G401 (cell line): ENCODE measurements at regions not wholly inside any gene's neighbourhood (a gene's known extent, or its start where the extent isn't known, plus 50 kb on each side); places are given as distances from the start of the nearest gene placed in this dataset.

ENCODE experiments used
- DNase-seq: peaks from one replicate; pipeline ENCODE4 v3.0.0-alpha.2; 2015; ENCODE audit warnings: low spot score
- in situ Hi-C: cut with HindIII; loops from 2 replicates; pipeline ENCODE4 v1.10.0; 2016; ENCODE audit warnings: low sequenced_read_pairs, mixed read lengths

DNA sequence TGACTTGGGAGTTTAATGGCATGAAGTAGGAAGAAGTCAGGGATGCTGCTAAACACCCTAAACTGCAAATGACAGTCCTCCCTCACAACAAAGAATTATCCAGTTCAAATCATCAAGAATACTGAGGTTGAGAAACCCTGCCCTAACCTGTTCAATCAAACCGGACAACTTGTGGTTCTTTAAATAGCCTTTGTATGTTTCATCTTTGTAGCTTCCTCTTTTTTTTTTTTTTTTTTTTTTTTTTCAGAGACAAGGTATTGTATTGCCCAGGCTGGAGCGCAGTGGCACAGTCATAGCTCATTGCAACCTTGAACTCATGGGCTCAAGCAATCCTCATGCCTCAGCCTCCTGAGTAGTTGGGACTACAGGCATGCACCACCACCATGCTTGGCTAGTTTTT lies 52.5 kb upstream of the TTC29 start:
- no peak for DNase-seq
- in situ Hi-C loops: no loop called here

DNA sequence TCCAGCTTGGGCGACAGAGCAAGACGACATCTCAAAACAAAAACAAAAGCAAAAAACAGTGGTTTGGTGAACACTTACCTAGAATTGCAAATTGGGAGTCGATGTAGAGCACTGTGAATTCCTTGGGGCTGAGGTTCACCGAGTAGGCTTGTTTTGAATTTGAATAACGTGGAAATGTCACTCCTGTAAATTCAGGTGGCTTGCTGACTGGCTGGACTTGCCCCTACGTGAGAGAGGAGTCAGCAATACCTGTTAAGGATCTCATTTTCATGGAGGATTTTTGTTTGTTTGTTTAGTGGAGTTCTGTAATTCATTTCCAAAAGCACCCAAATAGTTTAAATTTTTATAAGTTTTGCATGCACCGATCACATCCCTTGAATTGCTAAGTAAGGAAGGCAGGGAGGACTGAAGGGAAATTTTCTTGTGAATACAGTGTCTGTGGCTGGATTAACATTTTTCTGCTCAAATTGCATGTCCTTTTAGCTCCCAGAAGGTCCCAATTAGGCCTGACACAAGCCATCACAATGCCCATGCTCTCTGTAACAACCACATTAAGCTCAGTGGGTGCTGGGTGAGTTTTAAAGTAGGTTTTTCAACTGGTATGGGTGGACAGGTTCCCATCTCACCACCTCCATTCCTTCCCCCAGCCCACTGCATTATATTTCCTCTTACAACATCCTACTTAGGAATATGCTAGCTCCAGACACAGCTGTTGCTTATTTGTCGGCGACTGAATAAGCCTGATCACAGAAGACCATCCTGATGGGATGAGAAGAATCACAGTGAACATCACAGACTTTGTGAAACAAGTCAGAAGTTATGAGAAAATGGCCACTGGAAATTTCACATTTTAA lies 58.5 kb upstream of the TTC29 start:
- in situ Hi-C loops: no loop called here
- DNase-seq: no peak

DNA sequence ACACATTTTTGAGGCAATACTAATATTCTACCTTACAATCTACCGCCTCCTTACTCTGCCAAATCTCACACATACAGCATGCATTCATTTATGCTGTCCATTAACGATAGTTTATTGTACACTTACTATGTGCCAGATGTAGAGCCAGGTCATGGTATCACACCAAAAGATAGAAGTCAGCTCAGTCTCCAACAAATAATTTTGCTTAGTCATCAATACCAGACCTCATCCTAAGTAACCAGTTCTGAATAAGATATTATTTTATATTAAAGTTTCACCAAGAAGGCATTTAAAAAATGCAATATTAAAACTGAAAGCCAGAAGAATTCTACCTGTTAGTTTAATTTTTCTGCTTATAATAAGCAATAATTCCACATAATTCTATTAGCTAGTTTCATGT lies 60.6 kb upstream of the TTC29 start:
- no peak for DNase-seq
- in situ Hi-C loops: no loop called here

DNA sequence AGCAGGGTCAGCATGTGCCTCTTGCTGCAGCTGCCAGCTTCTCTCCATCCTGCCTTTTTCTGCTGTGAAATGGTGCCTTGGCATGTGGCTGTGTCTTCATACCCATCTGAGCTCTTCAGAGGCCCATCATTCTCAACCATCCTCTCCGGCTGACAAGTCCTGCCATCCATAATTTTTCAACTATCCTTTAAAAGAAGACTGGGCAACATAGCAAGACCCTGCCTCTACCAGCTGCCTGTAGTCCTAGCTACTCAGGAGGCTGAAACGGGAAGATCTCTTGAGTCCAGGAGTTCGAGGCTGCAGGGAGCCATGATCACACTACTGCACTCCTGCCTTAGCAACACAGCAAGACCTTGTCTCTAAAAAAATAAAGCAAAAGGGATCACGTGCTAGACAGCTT lies 64.2 kb upstream of the TTC29 start:
- in situ Hi-C loops: no loop called here
- no peak for DNase-seq

DNA sequence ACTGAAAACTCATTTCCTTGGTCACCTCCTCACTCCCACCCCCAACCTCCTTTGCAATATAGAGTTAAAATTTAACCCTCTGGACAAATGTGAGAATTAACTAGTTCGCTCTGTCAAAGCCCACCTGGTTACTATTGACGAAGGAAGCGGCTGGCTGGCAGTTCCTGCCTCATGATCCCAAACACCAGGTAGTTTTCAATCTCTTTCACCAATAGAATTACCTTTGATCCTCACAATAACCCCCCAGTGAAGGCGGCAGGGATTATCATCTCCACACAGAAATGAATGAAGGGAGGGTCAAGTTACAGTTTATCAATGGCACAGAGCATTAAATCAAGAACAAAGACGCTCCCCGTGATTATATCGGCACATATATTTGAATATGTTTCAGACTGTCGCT lies 65.7 kb upstream of the TTC29 start:
- in situ Hi-C loops: no loop called here
- DNase-seq: no peak

DNA sequence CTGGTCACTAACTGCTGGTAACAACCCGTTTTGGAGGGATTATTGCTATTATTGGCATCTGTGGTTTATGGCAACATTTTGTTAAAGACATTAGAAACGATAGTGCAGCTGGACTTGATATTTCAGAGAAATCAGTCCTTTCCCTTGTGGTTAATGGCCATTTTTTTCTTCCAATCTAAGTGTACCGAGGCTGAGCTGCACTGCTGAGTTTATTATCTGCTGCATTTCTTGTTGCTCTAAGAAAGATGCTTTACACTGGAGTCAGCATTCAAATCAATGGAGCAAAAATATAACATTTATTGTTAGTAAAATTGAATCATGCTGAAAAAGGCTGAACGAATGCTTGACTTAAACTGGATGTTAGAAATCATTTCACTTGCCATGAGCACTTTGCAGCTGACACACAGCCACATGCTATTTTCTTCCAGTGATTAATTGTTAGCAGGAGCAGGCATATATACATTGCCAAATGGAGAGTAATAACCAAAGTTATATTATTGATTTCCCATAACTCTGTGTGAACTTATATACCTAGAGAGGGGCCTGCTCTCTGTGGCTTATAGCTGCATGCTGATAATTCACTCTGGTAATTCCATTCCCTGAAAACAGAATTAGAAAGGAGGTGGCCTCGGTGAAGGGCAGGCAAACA lies 66.5 kb upstream of the TTC29 start:
- in situ Hi-C loops: no loop called here
- no peak for DNase-seq

DNA sequence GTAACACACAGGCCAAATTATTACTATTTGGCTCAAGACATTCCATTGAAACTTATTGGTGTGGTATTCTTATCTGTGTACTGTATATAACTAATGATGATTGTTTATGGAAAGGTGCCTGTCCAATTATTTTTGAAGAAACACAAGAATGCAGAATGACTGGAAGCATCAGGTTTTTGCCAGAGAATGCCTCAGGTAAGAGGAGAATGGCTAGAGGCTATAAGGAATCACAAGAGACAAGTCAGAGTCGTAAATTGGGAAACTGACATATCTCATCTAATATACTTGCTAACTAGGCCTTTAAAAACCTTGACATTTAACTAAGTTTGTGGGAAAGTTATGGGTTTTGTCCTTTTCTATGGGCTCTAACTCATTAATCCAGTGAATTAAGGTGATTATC lies 69.3 kb upstream of the TTC29 start:
- no peak for DNase-seq
- in situ Hi-C loops: no loop called here

DNA sequence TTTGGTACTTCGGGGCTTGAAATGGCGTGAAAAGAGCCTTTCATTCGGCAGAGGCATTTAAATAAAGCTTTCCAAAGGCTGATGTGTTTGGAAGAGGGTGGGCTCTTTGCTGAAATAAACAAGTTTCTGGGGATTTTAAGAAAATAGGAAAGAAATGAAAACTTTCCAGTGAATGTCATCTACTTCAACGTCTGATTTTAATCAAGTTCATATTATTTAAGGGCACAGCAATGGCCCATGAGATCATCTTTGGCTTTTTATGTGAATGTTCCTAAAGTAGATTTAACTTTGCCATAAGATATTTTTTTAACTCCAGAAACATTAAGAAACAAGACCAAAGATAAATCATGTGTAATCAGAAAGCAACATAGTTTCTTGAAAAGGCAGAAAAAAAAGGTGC lies 69.8 kb upstream of the TTC29 start:
- DNase-seq: no peak
- in situ Hi-C loops: no loop called here

DNA sequence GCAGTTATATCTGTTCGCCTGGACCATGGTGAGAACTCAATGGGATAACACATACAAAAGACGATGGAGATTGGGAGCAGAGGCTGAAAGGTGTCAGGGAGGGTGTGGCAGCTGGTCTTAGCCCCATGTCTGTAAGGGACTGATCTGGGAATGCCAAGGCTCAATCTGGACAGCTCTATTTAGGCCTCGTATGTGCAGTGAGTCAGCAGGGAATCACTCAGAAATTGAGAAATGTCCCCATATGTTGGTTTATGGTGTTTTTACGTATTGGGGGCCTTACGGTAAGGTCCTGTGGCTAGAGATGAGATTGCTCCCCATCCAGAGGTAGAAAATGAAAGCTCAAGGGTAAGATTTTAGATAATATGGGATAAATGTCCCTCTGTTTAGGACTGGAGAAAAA lies 71.4 kb upstream of the TTC29 start:
- in situ Hi-C loops: no loop called here
- no peak for DNase-seq

DNA sequence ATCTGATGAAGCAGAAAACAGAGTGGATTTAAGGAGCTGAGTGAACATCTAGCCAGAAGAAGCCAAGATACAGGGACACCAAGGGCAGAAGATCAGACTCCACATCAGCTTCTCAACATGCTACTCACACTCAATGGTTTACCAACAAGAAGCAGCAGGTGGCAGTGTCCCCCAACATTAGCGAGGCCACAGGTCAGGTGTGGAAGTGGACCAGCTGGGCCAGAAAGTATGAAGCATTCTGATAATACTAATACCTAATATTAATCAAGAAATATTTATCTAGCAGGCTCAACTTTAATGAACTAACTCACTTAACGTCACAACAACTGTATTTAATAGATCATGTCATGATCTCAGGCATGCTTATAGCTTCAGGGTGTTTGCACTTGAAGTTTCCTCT lies 73.4 kb upstream of the TTC29 start:
- DNase-seq: peak; percentile 29
- in situ Hi-C loops: no loop called here

DNA sequence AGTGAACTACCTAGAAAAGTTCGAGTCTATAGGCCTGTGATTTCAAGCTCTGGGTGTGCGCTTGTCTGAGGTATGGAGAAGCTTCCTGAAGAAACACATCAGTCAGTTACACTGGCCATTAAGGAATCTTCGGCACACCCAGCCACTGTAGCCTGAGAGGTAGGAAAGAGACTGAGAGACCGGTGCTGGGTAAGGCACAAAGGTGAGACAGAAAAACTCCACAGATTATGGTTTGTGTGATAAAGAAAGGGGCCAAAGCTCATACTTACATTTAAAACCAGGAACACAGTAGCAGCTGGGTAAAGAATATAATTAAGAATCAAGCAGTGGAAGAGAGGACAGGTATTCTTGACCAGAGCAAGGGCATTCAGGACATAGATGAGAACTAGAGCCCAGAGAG lies 74.8 kb upstream of the TTC29 start:
- no peak for DNase-seq
- in situ Hi-C loops: no loop called here

DNA sequence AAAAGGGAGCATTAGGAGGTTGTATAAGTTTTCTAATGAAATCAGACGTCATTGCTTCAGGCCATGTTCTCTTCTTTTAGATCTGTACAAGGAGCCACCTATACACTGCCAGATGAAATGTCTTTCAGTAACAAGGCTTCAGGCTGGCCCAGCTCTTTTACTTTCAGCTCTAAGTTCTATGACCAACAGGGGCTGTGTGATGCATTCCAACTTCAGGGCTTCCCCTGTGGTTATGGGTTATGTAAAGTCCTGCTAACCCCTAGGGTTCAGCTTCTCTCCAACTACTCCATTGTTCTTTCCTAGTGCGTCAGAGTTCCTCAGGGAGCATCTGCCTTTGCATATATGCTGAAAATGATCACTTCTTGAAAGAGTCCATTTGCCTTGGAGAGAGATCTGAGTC lies 79.4 kb upstream of the TTC29 start:
- in situ Hi-C loops: no loop called here

DNA sequence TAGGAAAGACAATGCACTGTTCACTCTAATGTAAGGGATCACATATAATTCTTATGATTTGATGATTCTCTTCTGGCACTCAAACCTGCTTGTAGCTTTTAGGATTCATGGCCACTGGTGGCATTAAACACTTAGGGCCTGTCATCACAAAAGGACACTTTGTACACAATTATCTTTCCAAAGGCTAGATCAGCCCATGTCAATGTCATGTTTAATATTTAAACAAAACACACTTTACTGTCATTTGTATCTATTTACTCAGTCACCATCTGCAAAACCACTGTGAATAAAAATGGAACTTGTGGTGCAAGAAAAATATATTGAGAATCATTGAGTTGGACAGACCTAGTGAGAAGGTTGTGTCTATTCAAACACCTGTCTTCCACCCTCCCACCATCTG lies 83.6 kb upstream of the TTC29 start:
- in situ Hi-C loops: no loop called here
- no peak for DNase-seq

More for the DNA sequence above, 79.4 kb upstream of the TTC29 start:
- no peak for DNase-seq

DNA sequence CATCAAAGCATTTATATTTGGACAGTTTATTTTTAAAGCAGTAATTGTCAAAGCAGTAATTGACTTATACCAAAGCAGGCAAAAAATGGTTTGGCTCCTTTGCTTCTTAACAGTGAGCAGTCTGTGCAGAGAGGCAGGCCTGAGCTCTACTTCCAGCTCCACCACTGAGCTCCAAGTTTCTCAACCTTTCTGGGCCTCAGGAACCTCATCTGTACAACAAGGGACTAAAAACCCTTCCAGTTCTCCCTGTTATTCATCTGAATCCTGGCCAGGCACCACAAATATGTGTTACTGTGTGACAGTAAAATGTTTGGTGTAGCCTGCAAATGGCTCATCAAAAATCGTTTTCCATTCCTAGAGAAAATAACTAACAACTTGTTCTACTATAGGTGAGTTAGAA lies 88.7 kb upstream of the TTC29 start:
- in situ Hi-C loops: no loop called here
- DNase-seq: no peak

DNA sequence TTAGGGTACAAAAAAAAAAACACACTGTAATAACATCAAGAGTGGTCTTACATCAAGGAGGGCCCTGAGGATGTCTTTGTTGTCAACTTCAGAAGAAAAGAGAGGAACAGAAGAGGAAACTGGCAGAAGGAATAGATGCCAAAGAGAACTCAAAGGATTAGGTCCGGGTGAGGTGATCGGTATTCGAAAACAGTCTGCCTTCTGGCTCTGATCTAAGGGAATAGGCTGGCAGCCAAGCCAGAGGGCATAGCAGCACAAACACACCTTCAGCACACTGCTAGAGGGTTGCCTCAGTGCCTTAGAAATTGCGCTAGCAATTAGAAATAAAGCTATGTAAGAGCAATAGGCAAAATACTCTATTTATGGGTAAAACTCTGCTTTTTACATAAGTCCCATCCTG lies 91.4 kb upstream of the TTC29 start:
- peak; percentile 76 for DNase-seq
- in situ Hi-C loops: no loop called here

DNA sequence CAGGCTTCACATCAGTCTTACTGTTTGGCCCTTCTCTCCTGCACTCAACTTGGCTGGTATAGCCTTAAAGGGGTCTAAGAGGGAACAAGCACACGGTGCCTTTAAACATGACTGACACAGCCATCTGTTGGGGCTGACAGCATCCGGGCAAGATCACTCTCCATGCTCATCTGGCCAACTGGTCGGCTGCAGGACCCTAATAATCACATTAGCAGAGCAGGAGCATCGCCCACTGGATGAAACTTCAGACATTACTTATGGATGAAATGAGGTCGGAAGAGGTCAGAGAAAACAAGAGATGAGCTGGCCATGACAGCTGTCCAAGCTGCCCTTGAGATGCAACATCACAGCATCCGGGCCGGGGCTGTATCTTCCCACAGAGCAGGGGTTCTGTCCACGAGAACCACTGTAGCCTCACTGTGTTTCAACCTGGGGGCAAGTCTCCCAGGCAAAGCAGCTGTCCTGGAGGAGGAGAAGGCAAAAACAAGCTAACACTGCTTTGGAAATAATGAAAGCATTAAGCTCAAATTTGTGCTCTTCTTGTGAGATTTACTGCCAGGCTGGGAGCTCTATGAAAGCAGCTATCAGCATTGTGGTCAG lies 94.4 kb upstream of the TTC29 start:
- DNase-seq: no peak
- in situ Hi-C loops: no loop called here

DNA sequence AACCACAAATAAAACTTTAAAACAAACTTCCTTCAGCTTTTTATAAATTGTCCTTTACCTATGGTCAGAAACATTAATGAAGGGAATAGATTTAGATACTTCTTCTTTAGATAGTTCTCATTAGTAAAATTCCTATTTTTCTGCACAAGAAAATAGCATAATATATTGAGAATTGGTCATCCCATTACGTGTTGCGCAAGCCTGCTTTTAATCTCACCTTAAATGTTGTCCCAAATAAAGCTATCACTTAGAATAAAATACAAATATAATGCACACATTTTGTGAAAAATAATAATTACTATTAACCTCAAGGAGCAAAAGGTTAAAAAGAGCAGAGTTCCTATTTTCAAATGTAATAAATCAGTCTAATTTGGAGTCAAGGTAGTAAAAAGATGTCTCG lies 95.2 kb upstream of the TTC29 start:
- in situ Hi-C loops: no loop called here

DNA sequence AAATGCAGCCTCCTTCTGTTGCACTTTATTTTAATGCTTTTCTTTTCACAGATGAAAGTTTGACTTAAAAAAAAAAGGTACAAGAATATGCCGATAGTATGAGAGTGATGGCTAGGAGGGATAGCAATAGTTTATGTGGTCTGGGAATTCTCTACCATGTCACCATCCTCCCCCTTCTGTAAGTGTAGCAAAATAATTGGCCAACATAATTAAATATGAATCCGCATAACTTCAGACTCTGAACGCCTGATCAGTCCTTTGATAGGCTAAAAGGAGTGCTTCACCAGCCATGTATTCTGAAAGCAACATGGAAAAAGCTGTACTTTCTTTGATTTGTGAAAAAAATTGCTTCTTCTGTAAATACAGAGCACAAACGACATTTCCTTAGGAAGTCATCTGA lies 95.7 kb upstream of the TTC29 start:
- no peak for DNase-seq
- in situ Hi-C loops: no loop called here

More for the DNA sequence above, 95.2 kb upstream of the TTC29 start:
- DNase-seq: no peak

DNA sequence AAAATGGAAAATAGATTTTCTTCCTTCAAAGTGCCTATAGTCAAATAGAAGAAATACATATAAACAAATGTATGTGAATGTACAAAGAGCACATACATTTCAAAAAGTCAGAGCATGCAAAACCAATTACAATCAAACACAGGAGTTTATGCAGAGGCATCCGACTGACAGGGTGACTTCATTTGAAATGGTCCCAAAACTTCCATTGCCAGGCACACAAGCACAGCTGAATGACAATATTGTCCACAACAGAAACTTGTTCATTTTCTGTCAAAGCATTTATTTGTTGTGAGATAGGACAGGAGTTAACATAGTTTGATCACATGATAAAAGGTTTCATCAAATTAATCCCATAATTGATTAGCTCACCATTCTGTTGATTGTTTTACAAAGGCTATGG lies 96.4 kb upstream of the TTC29 start:
- DNase-seq: no peak
- in situ Hi-C loops: no loop called here

DNA sequence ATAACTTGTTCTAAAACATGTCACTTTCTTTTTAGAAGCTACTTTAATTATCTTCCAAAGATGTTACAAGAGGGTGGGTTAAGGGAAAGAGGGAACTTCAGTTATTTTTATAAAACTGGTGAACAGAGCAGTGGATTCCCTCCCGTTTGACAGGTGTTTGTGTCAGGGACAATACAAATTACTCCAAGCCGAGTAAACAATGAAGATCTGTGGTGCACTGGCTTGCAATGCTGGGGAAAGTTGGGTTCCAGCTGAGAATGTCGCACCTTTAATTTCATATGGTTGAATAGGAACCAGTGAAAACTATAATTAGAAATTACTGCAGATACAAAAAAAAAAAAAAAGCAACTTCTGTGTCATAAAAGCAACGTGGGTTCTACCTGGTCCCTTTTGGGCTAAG lies 98.6 kb upstream of the TTC29 start:
- in situ Hi-C loops: no loop called here
- peak; percentile 69 for DNase-seq

DNA sequence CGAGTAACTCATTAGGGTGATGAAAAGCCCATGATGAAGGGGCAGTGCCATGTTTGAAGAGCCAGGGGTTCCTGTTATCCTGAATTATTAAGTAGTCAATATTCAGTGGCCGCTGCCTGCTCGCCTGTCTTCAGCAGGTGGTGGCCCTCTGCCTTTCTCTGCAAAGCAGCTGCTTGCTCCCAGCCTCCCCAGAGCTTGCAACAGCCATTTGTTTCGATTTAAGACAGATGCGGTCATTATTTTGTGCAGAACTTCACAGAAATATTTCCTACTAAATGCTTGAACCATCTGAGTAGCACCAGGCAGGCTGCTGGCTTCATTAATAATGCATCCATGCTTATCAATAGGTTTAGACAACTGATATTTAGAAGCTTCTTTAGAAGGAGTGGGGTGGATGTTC lies 104.3 kb upstream of the TTC29 start:
- no peak for DNase-seq
- in situ Hi-C loops: no loop called here
